Activated T-cell treated with anti-CD3 and anti-CD28 coated beads for 24 hours (primary cell): ENCODE measurements at regions not wholly inside any gene's neighbourhood (a gene's known extent, or its start where the extent isn't known, plus 50 kb on each side); places are given as distances from the start of the nearest gene placed in this dataset.
"Not testable (repeated sequence)": the region's sequence is repeated elsewhere in the genome, so short reads cannot be mapped to it uniquely, and the experiment has no call there.

Experiments used
- DNase-seq: peaks from one replicate; pipeline ENCODE4 v3.0.0-alpha.2; 2020; ENCODE audit warnings: low read depth

DNA sequence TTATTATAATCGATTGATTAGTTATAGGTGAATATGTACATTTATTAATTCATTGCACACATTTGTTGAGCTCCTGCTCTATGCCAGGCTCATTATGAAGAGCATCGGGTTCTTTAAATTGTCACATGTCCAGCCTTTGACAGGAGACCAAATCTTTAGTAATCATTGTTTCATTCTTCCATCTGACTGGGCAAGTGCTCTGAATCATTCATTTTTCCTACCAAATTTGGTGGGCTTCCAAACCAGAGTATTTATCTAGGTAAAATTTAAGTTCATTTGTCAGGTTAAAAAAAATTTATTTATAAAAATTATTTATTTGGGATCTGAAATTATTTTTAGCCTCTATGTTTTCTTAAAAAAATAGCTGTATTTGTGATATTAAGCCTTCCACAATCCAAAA is 404.9 kb upstream of the MMS22L start:
- DNase-seq: no peak

DNA sequence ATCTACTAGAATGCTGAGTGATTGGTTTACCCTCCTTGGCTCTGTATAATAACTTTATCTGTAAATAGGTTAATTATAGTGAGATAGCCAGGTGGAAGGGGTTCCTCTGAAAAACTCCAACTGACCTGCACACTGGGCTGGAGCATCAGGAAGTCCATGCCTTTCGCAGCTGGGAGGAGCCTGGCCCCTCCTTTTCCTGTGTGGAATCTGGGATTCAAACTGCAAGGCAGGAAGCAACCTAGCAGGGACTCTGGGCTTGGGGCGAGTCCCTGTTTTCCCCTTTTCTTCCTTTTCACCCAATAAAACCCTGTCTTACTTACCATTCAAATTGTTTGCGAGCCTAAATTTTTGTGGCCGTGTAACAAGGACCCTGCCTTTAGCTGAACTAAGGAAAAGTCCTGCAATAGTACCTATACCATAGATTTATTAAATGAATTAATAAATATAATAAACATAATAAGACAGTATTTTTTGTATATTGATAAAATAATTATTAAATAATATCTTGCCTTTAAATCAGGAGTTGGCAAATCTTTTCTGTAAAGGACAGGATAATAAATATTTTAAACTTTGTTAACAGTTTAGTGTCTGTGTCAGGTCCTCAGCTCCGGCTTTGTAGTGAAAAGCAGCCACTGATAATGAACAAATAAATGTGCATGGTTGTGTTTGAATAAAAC is 406.2 kb upstream of the MMS22L start:
- no peak for DNase-seq

DNA sequence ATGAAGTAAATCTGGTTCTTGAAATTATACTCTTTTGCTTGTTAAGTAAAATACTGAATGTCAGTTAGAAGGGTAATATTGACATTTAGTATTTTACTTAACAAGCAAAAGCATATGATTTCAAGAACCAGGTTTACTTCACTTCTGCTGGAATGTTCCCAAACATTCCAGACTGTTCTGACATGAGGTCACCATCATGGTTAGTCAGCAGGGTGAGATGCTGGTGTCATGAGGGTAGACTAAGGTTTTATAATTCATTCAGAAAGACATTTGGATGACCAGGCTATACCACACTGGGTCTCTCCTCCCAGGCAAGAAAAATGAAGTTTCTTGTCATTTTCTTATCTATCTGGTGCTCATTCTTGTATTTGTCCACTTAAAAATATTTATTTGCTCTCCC is 414.4 kb upstream of the MMS22L start:
- DNase-seq: no peak

DNA sequence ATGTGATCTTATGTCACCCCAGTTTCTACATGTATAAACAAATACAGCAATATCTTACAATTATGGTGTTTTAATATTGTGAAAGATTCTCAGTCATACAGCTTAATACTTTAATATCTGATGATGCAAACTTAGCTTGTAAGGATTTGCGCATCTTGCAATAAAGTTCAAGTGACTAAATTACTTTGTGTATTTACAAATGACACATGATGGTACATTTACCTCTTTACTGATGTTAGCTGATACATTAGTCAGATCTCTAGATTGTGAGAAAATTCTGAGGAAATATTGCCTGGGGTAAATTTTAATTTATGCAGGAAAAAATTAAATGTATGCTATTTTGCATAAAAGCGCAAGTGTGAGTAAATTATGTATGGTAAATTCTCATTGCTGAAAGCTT is 418.8 kb upstream of the MMS22L start:
- no peak for DNase-seq

DNA sequence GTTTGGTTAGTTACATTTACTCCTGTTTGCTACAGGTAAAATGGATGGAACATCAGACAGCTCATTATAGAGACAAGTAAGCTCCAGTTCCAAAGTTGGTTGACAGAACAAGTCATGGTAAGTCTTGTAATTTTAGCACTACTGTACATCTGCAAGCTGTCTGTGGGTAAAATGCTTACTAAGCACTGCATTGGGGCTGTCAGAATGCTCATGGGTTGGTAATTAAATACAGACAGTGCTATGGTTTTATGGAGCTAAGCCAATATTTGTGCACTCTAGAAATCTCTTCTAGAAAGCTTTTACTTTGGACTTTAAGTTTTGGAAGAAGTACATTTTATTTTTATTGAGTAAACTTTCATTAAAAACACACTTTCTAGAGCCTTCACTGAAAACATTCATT is 419.2 kb upstream of the MMS22L start:
- no peak for DNase-seq

DNA sequence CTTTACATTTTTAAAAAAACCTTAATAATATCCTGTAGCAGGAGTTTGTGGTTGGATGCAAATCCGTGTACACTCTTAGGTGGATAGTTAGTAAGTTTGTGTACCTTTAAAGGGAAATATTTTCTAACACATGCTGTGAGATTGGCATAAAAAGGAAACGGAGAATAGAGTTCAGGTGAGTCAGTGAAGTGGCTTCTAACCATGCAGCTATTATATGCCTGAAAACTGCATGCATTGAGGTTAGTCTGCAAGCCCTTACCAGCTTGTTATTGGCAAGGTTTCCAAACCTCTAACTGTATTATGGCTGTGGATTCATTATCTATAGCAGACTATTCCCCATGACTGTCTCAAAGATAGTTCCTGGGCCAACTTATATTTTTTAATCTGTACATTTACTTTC is 420.6 kb upstream of the MMS22L start:
- DNase-seq: no peak

DNA sequence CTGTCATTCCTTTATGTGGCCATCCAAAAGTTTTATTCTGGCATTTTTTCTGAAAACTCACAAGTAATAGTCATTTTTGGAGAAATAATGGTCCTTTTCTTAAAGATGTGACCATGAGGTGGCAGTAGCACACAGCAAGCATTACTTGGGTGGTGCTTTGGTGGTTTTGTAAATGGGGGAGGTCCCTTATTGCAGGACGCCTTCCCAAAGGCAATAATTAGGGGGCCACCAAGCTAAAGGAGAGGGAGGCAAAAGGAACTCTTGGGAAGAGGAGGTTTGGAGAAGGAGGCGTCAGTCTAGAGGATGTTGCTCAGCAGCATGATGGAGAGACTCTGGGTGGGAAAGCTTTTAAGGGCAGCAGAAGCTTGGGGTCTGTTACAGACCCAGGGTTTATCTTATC is 422.6 kb upstream of the MMS22L start:
- DNase-seq: no peak

DNA sequence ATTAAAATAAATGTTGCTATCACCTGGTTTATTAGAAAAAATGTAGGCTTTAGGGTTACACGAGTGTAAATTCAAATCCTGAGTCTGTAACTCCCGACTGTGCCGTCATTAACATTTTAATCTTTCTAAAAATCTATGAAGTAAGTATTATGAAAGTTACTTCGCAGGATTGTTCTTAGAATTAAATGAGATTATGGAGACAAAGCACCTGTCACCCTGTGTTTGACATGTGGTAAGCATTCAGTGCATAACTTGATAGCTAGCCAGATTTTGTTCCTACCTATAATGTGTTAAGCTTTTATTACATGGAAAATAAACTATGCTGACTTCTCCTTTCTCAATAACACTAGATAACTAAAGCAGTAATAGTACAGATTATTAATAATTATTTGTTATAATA is 429.7 kb upstream of the MMS22L start:
- no peak for DNase-seq

DNA sequence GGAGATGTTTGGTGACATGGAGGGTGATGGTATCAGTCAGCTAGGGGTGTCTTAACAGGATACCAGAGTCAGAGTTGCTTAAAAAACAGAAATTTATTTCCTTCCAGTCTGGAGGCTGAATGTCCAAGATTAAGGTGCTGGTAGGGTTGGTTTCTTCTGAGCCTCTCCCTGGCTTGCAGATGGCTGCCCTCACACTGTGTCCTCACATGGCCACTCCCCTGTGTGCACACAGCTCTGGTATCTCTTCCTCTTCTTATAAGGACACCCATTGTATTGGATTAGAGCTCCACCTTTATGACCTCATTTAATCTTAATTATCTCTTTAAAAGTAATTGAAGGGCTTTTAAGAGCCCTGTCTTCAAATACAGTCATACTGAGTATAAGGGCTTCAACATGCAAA is 431.8 kb upstream of the MMS22L start:
- DNase-seq: no peak

DNA sequence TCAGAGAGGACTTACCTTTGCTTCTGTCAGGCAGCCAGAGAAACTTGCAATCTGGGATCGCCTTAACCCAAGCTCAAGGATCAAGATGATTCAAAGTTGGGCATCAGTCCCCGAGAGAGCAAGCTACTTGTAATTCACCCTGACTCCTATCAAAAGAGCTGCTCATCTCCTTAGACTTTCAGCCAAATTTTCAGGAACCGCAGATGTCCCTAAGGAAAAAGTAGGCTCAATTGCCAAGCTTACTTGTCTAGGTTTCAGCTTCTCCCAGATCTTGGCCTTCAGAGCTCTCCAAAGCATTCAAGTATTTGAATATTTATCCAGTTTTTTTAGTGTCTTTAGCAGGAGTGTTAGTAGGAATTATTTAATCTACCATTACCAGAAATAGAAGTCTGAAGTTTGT is 434.1 kb upstream of the MMS22L start:
- DNase-seq: no peak

DNA sequence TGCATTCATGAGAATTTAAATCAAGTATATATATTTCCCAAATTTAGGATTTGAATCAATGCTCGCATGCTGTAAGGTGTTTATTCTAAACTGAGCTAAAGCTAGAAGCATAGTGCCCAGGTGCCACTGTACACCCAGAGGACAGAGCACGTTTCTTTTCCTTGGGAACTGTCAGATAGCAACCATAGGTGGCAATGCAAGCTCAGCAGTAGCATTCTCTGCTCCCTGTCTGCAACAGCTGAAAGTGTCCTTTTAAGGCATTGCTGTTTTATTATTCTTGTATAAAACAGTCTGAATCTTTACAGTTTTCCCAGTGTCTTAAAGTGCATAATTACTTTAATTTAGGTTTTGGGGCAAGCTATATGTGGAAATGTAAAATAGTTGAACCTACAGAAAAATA is 443.4 kb upstream of the MMS22L start:
- DNase-seq: no peak

DNA sequence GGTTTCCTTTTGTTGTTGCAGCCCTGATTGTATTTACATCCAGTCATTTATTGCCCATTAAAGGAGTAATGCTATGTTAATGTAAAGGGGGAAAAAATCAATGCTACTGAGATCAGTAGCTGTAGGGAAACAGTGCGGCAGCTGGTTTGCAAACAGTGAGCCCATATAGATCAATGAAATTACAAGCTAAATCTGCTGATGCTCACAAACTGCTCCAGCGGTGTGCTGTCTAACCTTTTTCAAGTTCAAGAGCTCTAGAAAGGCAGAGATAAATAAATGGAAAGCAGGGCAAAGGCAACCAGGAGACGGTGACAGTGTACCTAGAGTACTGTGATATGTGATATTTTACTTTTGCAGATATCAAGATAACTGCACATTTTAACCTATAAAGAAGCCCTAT is 449.0 kb upstream of the MMS22L start:
- no peak for DNase-seq

DNA sequence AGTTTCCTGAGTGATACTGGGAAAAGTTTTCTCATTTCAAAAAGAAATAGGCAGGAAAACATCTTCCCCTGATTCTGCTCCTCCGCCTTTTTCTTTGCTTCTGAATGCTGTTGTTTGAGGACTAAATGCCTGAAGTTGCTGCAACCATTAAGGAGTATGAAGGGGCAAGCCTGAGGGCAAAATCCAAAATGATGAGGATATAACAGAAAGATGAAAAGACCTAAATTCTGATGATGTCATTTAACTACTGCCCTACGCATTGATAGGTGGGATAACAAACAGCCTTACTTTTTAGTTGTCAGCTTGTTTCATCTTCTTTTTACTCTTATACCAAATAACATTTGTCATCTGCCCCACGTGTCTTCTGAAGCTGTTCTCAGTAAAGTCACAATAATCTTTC is 474.6 kb upstream of the MMS22L start:
- DNase-seq: no peak

DNA sequence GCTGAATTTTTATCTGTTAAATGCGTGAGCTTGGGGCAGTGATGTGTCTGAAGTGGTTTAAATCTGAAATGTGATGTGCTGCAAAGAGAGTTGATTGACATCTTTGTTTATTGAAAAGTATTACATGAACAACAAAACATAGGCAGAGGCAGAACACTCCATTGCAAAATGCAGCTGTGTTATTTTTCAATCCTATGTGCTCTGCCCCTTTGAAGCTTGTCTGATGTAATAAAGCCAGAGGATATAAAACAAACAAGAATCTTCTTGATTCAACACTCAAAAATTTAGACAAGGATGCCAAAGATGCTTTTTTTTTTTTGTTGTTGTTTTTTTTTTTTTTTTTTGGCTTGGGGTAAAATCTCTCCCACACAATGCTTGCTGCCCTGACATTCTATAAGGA is 482.4 kb upstream of the MMS22L start:
- DNase-seq: no peak

DNA sequence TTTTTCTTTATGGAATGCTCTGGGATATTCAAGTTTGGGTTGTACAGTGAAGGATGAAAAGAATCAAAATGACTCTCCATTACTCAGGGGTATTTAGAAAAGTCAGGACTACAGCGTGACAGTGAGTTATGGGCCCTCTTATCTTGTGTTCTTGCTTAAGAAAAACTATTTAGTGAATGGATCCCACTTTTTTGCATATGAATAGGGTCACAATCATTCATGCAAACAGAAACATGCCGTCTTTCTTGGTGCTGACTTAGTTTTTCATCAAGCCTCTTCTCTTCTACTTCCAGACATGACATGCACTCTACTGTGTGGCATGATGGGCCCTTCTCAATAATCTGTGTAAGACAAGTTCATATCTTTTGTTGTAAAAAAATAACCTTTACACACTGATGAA is 488.4 kb upstream of the MMS22L start:
- DNase-seq: no peak

DNA sequence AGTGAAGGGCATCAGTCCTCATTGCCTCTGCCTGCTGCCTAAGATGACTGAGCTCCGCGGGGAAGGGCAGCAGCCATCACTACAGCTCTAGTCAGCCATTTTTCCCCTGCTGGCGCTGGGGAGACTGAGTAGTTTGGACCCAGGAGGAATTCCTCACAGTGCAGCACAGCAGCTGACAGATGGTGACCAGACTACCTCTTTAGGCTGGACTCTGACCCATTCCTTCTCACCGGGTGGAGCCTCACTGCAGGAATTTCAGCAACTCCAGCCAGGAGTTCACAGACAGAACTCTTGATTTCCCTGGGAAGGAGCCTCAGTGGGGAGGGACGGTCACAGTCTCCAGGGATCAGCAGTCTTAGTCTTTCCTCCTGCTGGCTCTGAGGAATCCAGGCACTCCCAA is 492.0 kb upstream of the MMS22L start:
- DNase-seq: no peak

DNA sequence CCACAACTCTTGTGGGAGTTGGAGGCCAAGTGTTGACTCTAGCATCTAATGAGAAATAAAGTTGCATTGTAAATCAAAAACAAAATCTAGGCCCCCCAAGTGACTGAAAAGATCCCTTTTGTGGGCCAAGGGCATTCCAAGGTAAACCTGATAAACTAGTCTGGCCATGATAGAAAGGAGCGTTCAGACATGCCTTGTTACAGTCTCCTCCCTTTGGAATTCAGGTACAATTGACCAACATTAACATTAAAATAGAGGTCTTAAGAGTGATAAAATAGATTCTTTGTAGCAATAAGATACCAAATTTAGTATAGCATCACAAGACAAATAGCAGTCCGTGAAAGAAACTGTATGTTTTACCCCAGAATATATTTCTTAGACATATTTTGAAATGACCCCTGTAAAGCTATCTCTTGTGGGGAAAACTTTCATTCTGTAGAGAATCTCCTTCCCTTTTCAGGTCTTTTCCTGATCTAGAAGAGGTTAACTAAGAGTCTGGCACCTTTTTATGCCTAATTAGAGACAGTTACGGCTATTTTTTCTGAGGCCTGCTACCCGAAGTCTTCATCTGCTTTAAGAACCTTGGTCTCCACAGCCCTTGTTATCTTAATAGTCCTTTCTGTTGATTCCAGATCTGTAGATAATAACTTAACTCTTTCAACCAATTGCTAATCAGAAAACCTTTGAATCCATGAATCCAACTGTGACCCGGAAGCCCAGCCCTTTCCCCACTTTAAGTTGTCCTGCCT is 495.4 kb upstream of the MMS22L start:
- DNase-seq: no peak

DNA sequence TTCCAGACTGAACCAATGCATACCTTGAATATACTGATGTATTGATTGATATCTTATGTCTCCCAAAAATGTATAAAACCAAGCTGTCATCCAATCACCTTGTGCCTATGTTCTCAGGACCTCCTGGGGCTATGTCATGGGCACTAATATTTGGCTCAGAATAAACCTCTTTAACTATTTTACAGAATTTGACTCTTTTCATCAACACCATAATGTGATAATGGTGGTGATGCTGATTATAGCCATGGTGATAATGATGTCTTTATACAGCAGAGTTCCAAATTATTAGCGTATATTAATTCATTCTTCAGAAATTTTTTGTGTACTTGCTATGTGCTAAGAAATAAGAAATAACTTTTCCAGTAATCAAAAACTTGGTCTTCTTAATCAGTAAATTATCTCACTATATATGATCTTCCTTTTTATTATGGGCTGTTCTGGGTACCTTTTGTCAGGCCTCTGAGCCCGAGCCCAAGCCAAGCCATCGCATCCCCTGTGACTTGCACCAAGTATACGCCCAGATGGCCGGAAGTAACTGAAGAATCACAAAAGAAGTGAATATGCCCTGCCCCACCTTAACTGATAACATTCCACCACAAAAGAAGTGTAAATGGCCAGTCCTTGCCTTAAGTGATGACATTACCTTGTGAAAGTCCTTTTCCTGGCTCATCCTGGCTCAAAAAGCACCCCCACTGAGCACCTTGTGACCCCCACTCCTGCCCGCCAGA is 496.2 kb upstream of the MMS22L start:
- DNase-seq: not testable (repeated sequence)

DNA sequence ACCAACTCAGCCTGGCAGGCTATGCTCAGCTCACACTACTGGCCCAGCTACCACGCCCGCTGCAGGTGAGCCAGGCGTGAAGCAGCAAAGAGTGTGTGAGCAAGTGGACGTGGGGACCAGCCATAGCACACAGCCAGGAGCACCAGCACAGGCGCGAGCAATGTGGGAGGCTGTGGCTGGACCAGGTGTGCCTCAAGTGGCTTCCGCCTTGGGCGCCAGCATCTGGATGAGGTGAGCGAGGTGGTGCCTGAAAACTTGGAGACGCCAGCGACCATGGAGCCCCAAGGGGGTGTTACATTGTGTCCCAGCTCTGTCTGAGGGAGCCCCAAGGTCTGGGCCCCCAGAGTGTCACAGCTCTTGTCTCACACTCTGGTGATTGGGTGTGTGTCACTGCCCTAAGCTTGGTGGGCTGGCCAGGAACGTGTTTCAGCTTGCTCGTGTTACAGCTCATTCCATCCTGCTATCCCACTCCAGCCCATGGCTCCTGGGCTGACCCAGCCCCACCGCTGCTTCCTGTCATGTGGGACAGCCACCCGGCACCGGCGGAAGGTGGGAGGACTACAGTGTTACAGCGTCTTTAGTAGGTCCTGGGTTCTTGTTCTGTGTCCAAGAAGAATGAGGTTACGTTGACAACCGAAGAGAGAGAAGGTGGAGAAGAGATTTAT is 508.0 kb upstream of the MMS22L start:
- DNase-seq: no peak

DNA sequence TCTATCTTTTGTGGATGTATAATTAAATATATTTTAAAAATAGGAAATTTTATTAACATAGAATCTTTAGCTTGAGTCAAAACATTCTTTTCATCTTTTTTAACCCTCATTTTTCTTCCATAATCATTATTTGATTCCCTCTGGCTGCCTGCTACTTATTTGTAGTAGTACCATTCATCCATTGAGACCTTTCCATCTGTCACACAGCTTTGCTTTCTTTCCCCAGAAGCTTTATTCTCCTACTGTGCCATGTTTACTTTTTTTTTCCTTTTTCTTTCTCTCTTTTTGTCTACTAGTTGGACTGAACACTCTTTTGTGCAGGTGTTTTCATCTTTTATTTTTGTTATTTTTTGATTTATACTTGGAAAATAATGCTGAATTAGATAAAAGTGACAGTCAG is 522.6 kb upstream of the MMS22L start:
- no peak for DNase-seq

DNA sequence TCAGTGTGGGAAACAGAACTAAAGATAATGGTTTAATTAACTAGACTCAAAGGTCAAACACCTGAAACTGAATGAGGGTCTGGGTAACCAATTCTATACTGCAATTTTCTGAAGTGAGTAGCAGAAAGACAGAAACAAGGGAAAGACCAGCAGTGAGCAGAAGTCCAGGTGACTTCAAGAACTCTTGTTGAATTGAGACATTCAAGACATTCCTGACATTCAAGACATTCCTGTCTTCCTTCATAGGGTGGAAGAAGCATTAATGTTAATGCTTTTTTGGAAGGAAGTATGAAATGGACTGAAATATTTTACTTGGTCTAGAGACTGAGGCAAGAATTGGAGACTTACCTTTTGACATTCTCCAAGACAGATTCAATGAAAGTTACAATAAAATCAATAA is 529.9 kb upstream of the MMS22L start:
- no peak for DNase-seq

DNA sequence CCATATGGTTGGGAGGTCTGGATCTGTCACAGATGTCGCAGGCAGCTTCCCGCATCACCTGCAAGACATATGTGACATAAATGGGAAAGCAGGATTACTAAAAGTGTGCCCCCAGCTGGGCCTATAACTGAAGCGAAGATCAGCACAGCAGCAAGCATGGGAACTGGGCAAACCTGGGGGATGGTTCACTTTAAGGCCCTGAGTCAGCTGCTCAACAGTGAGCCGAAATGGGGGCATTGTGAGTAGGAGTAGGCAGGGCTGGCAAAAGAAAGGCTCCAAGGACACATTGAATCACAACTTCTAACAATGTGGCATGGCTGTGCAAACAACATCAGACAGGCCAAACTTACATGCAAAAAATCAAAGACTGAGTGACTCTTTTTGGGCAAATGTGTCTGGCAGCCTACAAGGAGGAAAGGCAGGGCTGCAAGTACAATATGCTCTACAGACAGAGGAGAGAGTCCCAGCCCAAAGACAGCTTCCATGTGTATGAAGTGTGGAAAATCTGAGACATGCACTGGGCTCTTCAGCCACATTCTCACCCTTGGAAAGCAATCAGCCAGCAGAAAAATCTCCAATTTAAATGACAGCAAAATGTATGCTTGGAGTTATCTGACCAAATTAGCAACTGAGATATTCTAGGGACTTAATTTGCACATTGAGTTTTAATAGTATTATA is 531.0 kb upstream of the MMS22L start:
- DNase-seq: no peak
